ENCODE measurements at regions not wholly inside any gene's neighbourhood (a gene's known extent, or its start where the extent isn't known, plus 50 kb on each side); places are given as distances from the start of the nearest gene placed in this dataset.

- Histone ChIP-seq H3K36me3 (ENCODE audit: control insufficient read depth, insufficient read depth, low read length) (no peaks in the 10 kb centered on the region), H3K4me3 (ENCODE audit: low read length) (no peak overlapping the region), H3K27me3 (ENCODE audit: control insufficient read depth, insufficient read depth, low read length) (no peaks in the 10 kb centered on the region), H3K9me3 (ENCODE audit: control insufficient read depth, insufficient read depth, low read length) (no peaks in the 10 kb centered on the region), H3K4me1 (ENCODE audit: control insufficient read depth, insufficient read depth, low read length) (no peaks in the 10 kb centered on the region), H3K27ac (ENCODE audit: low read length) (no peak overlapping the region)
- H3K4me3 Mint-ChIP-seq: no peak overlapping the region
- TF ChIP-seq, protein P1, sequence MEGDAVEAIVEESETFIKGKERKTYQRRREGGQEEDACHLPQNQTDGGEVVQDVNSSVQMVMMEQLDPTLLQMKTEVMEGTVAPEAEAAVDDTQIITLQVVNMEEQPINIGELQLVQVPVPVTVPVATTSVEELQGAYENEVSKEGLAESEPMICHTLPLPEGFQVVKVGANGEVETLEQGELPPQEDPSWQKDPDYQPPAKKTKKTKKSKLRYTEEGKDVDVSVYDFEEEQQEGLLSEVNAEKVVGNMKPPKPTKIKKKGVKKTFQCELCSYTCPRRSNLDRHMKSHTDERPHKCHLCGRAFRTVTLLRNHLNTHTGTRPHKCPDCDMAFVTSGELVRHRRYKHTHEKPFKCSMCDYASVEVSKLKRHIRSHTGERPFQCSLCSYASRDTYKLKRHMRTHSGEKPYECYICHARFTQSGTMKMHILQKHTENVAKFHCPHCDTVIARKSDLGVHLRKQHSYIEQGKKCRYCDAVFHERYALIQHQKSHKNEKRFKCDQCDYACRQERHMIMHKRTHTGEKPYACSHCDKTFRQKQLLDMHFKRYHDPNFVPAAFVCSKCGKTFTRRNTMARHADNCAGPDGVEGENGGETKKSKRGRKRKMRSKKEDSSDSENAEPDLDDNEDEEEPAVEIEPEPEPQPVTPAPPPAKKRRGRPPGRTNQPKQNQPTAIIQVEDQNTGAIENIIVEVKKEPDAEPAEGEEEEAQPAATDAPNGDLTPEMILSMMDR (IDR thresholded peaks at IDR 0.05): no peak
- H3K36me3 Mint-ChIP-seq: no peaks in the 10 kb centered on the region
- H3K4me1 Mint-ChIP-seq: no peaks in the 10 kb centered on the region
- no peaks in the 10 kb centered on the region for H3K27me3 Mint-ChIP-seq (ENCODE audit: low read depth in 2 of 2)
- H3K9me3 Mint-ChIP-seq: peaks cover 9 to 13% of the 10 kb centered on the region in 2 donors
- H3K27ac Mint-ChIP-seq: no peak overlapping the region
- 93% methylated on average over 2 of the region's 2 CpGs for WGBS (ENCODE audit: insufficient coverage)
- ATAC-seq: no peak
- DNase-seq: no peak
- intact Hi-C loops (cut with micrococcal nuclease): no loop called here
Observed at GRCh38 chr6:98539741-98540140, 294.6 kb upstream of the POU3F2 start.

DNA sequence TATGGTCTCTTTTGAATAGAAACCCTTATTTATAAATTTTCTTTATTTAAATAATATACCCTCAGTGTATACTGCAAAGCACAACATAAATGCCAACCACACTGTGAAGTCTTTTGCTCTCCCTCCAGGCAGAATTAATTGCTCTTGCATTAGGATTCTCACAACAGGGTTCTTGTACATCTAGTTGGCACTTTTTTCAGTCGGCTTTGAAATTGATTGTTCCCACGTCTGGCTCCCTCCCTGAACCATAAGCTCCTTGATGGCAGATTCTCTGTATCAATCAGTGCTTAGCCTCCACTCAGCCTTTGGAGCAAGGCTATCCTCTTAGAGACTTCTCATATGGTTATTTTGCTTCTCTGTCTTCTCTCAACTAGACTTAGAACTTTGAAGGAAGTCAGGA lies 288.0 kb upstream of the POU3F2 start:
- 72% methylated on average over 2 of the region's 2 CpGs for WGBS (ENCODE audit: insufficient coverage)
- no peaks in the 10 kb centered on the region for H3K27me3 ChIP-seq (ENCODE audit: control insufficient read depth, insufficient read depth, low read length)
- H3K36me3 Mint-ChIP-seq: no peaks in the 10 kb centered on the region
- no peaks in the 10 kb centered on the region for H3K36me3 ChIP-seq (ENCODE audit: control insufficient read depth, insufficient read depth, low read length)
- TF ChIP-seq, protein P1 (IDR thresholded peaks at IDR 0.05): no peak
- H3K4me1 ChIP-seq (ENCODE audit: control insufficient read depth, insufficient read depth, low read length): no peaks in the 10 kb centered on the region
- ATAC-seq: no peak
- no peaks in the 10 kb centered on the region for H3K27me3 Mint-ChIP-seq (ENCODE audit: low read depth in 2 of 2)
- no peaks in the 10 kb centered on the region for H3K4me1 Mint-ChIP-seq
- H3K4me3 Mint-ChIP-seq: no peak overlapping the region
- H3K27ac Mint-ChIP-seq: no peak overlapping the region
- intact Hi-C loops (cut with micrococcal nuclease): no loop called here
- H3K9me3 ChIP-seq (ENCODE audit: control insufficient read depth, insufficient read depth, low read length): no peaks in the 10 kb centered on the region
- peaks cover 5% of the 10 kb centered on the region in 2 donors for H3K9me3 Mint-ChIP-seq
- no peak for DNase-seq
- no peak overlapping the region for H3K27ac ChIP-seq (ENCODE audit: low read length)
- no peak overlapping the region for H3K4me3 ChIP-seq (ENCODE audit: low read length)

DNA sequence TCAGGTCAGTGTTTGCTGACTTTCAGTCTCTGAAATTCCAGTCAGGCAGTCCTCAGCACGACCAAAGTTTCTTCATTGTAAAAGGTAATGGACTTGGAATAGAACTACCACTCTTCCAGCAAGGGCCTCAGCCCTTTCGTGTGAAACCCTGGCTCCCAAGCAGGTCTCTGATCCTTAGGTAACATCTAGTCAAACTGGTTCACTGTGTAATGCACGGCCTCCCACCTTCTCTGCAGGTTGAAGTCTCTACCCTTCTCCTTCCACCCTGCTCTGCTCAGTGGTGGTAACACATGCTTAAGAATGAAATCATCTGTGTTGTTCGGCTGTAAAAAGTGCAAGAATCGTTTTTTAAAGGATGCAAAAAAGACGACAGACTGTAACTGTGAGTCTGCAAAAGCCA lies 287.2 kb upstream of the POU3F2 start:
- no peaks in the 10 kb centered on the region for H3K4me1 Mint-ChIP-seq
- no peaks in the 10 kb centered on the region for H3K9me3 ChIP-seq (ENCODE audit: control insufficient read depth, insufficient read depth, low read length)
- no peaks in the 10 kb centered on the region for H3K36me3 ChIP-seq (ENCODE audit: control insufficient read depth, insufficient read depth, low read length)
- H3K4me3 Mint-ChIP-seq: no peak overlapping the region
- 64% methylated on average over 6 of the region's 6 CpGs for WGBS (ENCODE audit: insufficient coverage)
- H3K4me1 ChIP-seq (ENCODE audit: control insufficient read depth, insufficient read depth, low read length): no peaks in the 10 kb centered on the region
- H3K27ac ChIP-seq (ENCODE audit: low read length): no peak overlapping the region
- H3K27me3 Mint-ChIP-seq (ENCODE audit: low read depth in 2 of 2): no peaks in the 10 kb centered on the region
- no peak overlapping the region for H3K27ac Mint-ChIP-seq
- peaks cover 5% of the 10 kb centered on the region in 2 donors for H3K9me3 Mint-ChIP-seq
- ATAC-seq: no peak
- DNase-seq: no peak
- TF ChIP-seq, protein P1 (IDR thresholded peaks at IDR 0.05): no peak
- H3K4me3 ChIP-seq (ENCODE audit: low read length): no peak overlapping the region
- H3K27me3 ChIP-seq (ENCODE audit: control insufficient read depth, insufficient read depth, low read length): no peaks in the 10 kb centered on the region
- intact Hi-C loops (cut with micrococcal nuclease): no loop called here
- no peaks in the 10 kb centered on the region for H3K36me3 Mint-ChIP-seq

DNA sequence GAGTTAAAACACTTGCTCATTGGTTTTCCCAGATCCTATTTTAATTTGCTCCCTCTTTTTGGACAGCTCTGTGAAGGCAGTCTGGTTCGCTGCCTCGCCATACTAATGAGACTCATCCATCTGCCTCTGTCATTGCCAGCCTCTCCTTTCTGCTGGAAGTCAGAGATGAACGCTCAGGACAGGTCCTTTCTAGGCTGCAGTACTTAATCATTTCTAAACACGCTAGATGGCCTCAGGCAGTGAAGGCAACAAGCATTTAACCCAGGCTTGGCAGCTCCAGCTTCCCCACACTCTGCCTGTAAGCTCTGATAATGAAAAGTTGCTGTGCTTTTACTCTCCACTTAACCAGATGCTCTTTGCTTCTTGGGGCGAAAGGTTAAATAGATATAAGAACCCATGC lies 286.7 kb upstream of the POU3F2 start:
- H3K27ac Mint-ChIP-seq: no peak overlapping the region
- WGBS (ENCODE audit: insufficient coverage): 77% methylated on average over 5 of the region's 5 CpGs
- Histone ChIP-seq H3K4me1 (ENCODE audit: control insufficient read depth, insufficient read depth, low read length) (no peaks in the 10 kb centered on the region), H3K36me3 (ENCODE audit: control insufficient read depth, insufficient read depth, low read length) (no peaks in the 10 kb centered on the region), H3K27ac (ENCODE audit: low read length) (no peak overlapping the region), H3K27me3 (ENCODE audit: control insufficient read depth, insufficient read depth, low read length) (no peaks in the 10 kb centered on the region), H3K4me3 (ENCODE audit: low read length) (no peak overlapping the region), H3K9me3 (ENCODE audit: control insufficient read depth, insufficient read depth, low read length) (no peaks in the 10 kb centered on the region)
- no peaks in the 10 kb centered on the region for H3K27me3 Mint-ChIP-seq (ENCODE audit: low read depth in 2 of 2)
- ATAC-seq (no peak), DNase-seq (no peak)
- intact Hi-C loops (cut with micrococcal nuclease): no loop called here
- H3K4me1 Mint-ChIP-seq: no peaks in the 10 kb centered on the region
- TF ChIP-seq, protein P1 (IDR thresholded peaks at IDR 0.05): no peak
- no peaks in the 10 kb centered on the region for H3K36me3 Mint-ChIP-seq
- H3K9me3 Mint-ChIP-seq: peaks cover 5% of the 10 kb centered on the region in 2 donors
- H3K4me3 Mint-ChIP-seq: no peak overlapping the region

Measured in natural killer cell (primary cell).